GM19455 (cell line): ENCODE measurements at regions not wholly inside any gene's neighbourhood (a gene's known extent, or its start where the extent isn't known, plus 50 kb on each side); places are given as distances from the start of the nearest gene placed in this dataset.

Experiments
- ATAC-seq: cut with Tn5 transposase; IDR thresholded peaks from one replicate; pipeline ENCODE4 v1.9.1; 2021; ENCODE audit not compliant: unreplicated experiment

DNA sequence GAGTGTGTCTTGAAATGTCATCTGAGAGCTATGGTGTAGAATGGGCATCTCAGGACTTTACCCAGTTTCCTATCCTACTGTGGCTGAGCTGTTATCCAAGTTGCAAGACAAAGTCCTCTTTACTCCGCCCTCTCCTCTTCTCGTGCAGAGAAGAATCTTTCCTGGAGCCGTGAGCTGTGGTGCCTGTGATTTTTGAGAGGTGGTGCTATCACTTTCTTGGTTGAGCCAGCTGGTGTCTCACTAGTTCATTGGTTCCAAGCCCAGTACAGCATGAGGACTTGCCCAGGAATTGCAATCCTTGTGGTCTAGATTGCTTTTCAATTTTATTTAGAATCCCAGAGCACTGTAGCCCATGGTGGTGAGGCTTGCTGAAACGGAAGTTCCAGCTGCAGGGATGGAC is 2300.3 kb downstream of the MAT2B start:
- no peak for ATAC-seq

DNA sequence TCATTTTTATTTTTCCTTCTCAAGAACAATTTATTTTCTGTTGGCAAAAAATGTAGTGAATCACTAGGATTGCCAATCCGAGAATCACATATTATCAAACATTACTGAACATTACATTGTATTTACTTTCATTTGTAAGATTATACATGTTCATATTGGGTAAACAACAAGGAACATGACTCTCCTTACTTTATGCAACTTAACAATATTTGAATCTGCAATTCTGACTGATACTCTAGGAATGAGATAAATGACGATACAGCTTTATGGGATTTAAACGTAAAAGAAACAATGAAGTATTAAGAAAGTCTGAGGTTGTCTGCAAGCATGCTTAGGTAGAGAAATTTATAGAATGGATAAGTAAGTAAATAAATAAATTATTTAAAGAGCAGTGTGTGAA is 2302.9 kb downstream of the MAT2B start:
- no peak for ATAC-seq

DNA sequence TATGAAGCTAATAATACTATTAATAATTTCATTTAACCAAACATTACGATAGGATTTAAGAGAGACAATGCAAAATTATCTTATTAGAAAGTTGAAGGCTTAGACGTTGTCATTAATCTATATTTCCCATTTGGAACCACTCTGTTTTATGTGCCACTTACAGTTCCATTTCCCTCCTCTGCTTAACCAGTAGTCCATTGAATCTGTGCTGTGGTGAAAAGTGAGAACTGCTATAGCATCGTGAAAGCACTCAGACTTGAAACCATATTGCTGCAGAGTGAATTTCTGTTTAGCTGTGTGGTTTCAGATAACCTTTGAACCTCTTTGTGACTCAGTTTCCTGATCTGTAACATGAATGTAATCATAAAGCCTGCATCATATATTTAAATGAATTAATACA is 2304.5 kb downstream of the MAT2B start:
- no peak for ATAC-seq

DNA sequence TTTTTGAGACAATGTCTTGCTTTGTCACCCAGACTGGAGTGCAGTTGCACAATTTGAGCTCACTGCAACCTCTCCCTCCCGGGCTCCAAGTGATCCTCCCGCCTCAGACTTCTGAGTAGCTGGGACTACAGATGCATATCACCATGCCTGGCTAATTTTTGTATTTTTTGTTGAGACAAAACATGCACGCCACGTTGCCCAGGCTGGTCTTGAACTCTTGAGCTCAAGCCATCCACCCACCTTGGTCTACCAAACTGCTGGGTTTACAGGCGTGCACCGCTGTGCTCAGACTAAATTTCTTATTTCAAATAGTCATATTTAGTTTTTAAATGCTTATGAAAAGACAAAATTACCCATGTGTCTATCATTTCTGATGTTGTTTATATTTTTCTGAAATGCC is 2324.1 kb downstream of the MAT2B start:
- ATAC-seq: no peak

DNA sequence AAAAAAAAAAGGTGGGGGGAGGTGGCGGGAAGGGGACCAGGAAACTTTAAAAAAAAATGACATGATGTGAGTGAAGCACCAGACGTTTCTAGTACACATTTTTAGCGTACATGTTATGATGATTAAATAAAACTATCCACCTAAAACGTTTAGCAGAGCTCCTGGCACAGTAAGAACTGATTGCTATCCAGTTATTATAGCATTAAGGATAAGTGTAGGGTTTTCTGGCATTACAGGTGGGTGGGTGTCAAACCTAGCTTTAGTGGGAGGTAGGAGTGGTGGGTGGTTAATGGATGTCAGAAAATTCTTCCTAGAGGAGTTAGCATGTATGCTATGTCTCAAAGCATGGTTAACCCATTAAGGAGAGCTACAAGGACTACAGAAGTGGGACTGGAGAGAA is 2329.5 kb downstream of the MAT2B start:
- no peak for ATAC-seq

DNA sequence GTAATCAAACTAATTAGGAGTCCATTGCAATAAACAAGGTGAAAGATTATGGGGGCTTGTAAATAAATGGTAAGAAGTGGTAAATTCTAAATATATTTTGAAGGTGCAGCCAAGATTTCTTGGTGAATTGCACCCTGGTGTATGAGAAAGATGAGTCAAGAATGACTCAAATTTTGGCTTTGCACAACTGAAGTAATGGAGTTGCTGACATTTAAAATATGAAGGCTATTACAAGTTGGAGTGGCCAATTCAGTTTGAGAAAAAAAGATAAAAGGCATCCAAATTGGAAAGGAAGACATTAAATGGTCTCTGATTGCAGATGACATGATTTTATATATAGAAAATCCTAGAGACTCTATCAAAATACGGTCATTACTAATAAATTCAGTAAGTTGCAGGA is 2330.6 kb downstream of the MAT2B start:
- ATAC-seq: no peak

DNA sequence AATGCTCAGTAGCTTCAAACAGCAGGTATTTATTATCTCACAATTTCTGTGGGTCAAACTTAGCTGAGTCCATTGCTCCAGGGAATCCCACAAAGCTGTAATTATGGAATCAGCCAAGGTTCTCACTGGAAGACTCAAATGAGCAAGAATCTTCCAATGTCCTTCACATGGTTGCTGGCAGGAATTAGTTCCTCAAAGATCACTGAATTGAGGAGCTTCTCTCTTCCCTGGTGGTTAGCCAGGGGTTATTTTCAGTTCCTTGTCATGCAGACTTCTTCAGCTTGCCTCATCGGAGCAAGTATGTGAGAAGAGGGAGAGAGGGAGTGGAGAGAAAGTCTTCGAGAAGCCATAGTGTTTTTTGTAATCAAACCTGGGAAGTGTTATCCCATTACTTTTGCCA is 2331.9 kb downstream of the MAT2B start:
- no peak for ATAC-seq

DNA sequence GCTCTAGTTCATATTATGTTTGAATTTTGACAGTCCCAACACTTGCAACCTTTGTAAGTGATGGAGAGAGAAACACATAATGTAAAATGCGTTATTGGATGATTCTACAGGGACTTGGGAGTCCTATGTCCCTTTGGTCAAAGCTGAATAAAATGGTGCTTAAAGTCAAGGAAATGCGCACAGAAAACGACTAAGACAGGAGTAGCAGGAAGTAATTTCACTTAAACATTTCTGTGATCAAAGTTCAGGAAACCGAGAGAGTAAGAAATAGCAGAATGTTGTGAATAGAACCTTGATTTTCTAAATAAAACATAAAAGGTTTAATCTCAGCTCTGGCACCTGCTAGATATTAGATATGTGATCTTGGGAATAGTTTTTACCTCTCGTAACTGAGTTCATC is 2339.2 kb downstream of the MAT2B start:
- no peak for ATAC-seq

DNA sequence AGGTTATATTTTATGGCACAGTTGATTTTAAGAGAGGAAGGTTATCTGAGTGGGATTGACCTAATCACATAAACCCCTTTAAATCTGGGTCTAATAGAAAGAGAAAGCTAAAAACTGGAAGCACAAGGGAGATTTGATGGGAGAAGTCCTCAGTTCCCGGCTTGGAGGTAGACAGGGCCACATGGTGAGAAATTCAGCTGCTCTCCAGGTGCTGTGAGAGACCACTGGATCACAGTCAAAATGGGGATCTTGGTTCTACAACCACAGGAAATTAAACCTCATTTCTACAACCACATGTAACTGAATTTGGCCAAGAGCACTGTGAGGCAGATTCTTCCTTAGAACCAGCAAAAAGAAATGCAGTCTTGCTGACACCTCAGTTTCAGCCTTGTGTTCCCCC is 2352.7 kb downstream of the MAT2B start:
- ATAC-seq: no peak

DNA sequence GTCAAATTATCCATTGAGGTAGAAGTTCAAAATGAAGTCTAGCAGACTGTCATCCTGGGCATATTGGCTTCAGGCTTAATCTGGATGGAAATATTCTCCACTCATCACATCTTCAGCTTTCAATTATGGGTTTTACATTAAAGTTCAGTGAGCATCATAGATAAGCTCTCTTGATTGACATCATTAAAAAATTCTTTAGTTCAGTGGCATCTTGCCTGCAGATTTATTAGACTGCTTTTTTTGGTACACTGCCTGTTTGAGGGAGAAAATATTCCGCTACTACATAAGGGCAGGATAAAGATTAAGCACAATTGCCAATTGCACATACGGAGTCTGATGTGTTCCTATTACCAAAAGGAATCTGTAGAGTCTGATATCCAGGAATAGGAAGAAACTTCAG is 2353.8 kb downstream of the MAT2B start:
- ATAC-seq: no peak

DNA sequence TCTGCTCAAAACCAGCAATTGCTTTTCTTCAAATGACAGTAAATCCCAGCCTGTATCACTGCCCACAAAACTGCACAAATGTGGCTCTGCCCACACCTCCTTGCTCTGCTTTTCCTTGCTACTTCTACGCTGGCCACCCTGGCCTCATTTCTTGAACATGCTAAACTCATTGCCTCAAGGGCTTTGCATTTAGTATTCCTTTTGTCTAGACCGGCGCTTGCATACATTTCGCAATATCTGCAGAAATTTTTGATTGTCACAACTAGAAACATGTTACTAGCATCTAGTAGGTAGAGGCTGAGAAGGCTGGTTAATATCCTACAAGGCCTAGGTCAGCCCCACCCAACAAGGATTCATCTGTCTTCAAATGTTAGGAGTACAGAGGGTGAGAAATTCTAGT is 2357.8 kb downstream of the MAT2B start:
- ATAC-seq: no peak

DNA sequence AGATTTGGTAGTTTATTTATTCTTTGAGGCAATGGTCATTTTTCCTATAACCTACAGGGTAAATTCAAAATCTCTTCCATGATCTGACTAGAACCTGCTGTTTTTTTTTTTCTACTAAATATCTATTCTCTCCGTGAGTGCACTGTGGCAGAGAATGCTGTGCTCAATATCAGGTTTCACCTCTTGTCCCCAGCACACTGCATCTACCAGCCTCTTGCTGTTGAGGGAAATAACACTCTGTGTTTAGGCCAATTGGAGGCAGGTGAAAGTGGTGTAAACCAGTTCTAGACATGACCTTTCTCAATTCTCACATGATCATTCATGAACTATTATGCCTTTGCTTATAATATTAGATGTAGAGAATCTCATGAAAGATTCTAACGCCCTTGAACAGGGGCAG is 2365.9 kb downstream of the MAT2B start:
- no peak for ATAC-seq

DNA sequence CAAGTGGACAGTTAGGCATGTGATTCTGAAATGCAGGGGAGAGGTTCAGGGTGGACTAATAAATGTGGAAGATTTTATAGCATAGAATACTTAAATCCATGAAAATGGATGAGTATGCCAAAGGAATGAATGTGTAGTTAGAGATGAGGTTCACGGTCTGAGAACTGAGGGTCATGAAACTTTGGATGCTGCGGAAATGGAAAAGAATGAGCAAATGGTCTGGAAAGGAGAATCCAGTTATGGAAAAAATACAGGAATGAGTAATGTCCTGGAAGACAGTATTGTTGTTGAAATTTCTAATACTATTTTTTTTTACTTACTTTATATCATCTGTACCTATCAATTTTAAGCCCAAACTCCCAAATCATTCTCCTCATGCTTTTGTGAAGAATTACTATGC is 2369.4 kb downstream of the MAT2B start:
- no peak for ATAC-seq

DNA sequence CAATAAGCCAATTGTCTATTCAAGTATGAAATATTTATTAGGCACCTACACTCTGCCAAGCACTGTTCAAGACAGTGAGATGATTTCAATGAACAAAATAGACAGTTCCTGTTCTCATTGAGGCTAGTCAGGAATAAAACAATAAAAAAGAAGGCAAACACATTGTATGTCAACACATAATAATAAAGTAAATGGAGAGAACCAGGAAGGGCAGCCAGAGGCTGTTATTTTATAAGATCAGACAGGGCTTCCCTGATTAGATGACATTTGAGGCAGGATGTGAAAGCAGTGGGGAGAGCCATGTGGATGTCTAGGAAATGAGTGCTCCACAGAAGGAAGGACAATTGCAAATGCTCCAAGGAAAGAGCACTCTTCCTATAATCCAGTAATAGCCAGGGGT is 2371.1 kb downstream of the MAT2B start:
- ATAC-seq: no peak

DNA sequence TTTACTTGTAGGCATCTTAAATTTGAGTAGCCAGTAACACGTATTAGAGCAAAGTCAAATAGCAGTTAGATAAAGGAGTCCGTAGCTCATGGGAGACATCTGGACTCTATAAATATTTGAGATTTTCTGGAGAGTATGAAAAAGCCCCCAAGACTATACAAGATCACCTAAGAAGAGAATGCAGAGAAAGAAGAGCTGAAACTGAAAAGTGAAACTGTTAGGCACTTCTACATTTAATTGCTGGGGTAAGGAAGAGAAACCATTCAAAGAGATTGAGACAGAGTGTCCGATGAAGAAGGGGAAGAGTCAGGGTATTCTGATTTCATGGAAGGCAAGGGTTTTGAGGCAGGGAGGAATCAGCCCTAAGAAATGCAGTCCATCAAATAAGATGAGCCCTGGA is 2372.1 kb downstream of the MAT2B start:
- ATAC-seq: no peak

DNA sequence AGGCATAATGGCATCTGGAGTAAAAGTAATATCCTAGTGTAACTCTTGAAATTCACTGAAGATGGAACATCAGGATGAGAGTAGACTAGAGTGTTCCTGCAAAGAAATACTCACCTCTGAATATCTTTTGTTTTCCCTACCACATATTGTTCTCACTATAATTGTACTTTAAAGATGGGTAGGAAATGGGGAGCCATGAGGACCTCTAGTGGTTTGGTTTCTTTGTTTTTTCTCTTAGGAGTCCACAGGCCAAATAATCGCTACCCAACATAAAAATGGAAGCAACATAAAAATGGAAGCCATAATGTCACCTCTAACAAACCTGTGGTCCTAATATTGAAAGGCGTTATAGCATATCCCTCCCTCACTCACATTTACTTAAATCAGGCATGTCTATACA is 2375.8 kb downstream of the MAT2B start:
- ATAC-seq: no peak

DNA sequence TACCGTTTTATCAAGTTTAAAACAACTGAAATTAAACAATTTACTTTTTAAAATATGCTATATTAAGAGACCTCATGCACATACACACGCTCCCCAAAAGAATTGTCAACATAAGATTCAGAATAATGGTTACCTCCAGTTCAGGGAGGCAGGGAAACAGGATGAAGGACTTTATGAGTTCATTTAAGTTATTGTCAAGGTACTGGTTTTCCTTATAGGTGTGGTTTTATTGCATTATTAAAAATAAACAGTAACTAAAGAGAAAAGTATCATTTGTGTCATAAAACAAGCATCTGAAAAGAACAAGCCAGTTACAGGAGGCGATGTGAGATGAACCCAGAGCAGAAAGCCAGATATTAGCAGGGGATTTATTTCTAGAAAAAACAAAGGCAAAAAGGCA is 2376.7 kb downstream of the MAT2B start:
- ATAC-seq: no peak

DNA sequence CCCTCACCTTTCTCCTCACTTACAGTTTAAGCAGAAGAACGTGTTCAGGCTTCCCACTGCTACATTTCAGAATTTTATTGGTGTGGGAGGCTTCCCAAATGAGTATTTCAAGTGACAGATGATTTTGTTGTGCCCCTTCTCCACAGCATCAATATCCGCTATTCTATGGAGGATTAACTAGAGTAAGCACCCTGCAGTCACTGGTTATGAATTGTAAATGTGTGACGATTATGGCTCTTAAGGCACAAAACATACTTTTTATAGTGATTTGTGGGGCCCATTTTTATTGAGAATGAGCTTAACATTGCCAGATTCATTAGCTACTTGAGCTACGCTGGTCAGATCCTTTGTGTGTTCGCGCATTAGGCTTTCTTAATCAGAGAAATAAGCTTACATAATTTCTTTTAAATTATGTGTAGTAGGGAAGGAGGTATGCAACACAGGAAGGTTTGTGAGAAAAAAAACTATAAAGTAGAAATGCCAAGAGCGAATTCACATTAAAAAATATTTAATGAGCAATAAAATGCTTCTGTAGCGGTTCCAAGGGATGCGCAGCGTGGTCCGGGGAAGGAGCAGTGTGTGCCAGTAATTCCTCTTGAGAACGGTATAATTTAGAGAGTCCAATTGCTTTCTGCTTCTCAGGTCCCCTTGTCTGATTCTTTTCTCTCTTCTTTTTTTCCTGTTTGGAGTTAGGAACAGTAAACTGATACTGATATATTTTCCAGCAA is 2380.4 kb downstream of the MAT2B start:
- ATAC-seq: no peak

DNA sequence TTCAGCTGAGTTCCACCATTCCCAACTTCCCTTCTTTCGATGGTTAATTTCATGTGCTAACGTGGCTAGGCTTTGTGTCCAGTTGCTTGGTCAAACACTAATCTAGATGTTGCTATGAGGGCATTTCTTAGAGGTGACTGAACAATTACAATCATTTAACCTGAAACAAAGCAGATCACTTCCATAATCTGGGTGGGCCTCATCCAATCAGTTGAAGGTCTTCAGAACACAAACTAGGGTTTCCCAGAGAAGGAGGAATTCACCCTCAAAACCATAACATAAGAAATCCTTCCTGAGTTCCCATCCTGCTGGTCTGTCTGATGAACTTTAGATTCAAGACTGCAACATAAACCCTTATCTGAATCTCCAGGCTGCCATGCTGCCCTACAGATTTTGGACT is 2381.7 kb downstream of the MAT2B start:
- no peak for ATAC-seq

DNA sequence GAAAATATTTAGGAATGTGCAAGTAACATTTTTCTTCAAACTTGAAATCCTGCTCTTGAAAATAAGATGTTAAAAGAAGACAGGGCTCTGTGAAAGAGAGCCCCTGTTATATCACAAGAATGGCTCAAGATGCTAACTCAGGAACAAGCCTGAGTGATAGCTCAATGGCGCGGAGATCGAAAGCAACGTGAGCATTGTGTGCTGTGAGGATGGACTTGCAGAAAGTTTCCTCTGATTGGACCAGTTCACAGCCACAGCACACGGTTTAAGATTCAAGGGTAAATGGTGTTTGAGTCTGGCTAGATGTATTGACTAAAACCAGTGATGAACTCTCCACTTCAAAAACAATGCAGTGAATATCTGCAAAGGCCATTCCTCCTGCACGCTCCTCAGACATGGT is 2387.0 kb downstream of the MAT2B start:
- no peak for ATAC-seq

DNA sequence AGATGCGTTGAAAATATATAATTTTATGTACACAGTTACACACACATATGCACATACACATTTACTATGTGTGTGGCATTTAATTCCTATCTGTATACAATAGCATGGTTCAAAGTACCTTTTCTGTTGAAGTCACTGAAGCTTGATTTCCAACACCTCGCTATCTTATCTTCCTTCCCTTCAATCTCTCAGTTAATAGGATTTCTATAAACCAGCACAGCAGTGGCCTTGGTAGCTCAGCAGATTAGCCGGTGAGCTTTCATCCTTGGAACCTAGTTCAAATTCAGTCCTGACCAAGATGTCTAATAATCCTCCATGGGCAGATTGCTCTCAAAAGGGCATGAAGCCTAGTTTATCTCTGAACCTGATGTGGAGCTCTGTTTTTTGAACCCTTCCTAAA is 2389.5 kb downstream of the MAT2B start:
- no peak for ATAC-seq

DNA sequence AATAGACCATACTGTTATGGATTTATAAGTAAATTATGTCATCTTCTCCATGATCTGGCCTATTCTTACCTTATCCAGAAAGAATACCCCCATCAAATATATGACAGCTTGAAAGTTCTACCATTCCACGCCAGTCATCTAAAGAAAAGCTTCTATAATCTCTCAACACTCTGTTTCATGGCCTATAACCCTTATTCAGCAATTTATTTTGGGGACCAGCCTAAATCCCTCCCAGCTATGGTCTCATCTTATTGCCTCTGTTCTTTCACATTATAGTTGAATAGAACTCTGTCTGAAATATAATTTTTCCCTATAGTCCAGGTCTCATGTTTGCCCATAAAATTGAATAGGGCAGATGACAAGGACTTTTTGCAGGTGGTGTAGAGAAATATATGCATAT is 2387.6 kb upstream of the WWC1 start:
- ATAC-seq: no peak

DNA sequence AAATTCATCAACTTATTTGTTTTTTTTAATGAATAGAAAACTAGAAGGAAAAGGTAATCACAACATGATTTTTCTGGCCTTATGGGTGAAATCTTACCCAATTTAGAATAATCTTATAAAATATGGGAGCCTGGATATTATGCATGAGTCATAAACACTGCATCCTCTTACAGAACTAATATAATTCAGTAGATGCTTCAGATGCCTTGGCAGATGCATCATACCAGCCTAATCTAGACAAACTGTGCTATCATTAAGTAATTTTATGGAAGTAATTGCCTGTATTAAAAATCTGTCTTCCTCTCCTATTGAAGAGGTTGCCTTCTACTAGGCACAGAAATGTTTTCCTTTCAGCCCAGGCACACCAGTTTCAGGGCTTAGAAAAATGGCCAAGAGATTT is 2384.6 kb upstream of the WWC1 start:
- no peak for ATAC-seq

DNA sequence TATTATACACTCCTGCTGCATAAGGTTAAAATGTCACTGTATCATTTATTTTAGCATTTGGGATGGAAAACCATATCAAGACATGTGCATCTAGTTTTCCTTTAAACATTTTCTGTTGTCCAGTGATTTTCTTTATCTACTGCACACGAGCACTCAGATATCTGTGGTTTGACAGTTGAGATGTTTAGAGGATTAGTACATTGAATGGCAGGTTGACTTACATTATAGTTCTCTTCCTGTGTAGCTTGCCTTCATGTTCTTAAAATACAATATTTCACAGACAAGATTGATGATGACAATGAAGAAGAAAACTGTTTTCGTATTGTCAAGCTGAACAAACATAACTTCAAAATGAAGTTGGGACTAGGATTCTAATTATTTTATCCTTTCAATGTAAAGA is 2378.4 kb upstream of the WWC1 start:
- no peak for ATAC-seq
